ENCODE measurements at regions not wholly inside any gene's neighbourhood (a gene's known extent, or its start where the extent isn't known, plus 50 kb on each side); places are given as distances from the start of the nearest gene placed in this dataset.

- DNase-seq, result no peak
Observed at GRCh38 chr16:85333744-85334640, 221.7 kb upstream of the CIBAR2 start.

- DNase-seq, result peak; percentile 27
Observed at GRCh38 chr16:85334718-85335583, 222.7 kb upstream of the CIBAR2 start.

GRCh38 chr16:85335584-85336491, 223.6 kb upstream of the CIBAR2 start:
- DNase-seq, result no peak

GRCh38 chr16:85337910-85338637, 225.8 kb upstream of the CIBAR2 start:
- no peak for DNase-seq

- no peak for DNase-seq
Observed at GRCh38 chr16:85338638-85338982, 226.3 kb upstream of the CIBAR2 start.

- no peak for DNase-seq
Observed at GRCh38 chr16:85338989-85339685, 226.9 kb upstream of the CIBAR2 start.

- DNase-seq, result no peak
Observed at GRCh38 chr16:85341972-85342695, 229.9 kb upstream of the CIBAR2 start.

GRCh38 chr16:85344502-85345128, 232.3 kb upstream of the CIBAR2 start:
- DNase-seq, result no peak

GRCh38 chr16:85345129-85345639, 232.9 kb upstream of the CIBAR2 start:
- DNase-seq, result no peak

GRCh38 chr16:85346404-85347212, 234.3 kb upstream of the CIBAR2 start:
- DNase-seq, result no peak

- no peak for DNase-seq
Observed at GRCh38 chr16:85347213-85347591, 234.9 kb upstream of the CIBAR2 start.

GRCh38 chr16:85348065-85348840, 236.0 kb upstream of the CIBAR2 start:
- DNase-seq, result no peak

GRCh38 chr16:85348911-85349334, 236.7 kb upstream of the CIBAR2 start:
- no peak for DNase-seq

GRCh38 chr16:85349365-85350145, 237.3 kb upstream of the CIBAR2 start:
- DNase-seq, result no peak

GRCh38 chr16:85350146-85350728, 238.0 kb upstream of the CIBAR2 start:
- DNase-seq, result no peak

- peak; percentile 96 for DNase-seq
Observed at GRCh38 chr16:85350973-85351372, 238.7 kb upstream of the CIBAR2 start.

- DNase-seq, result no peak
Observed at GRCh38 chr16:85353013-85353412, 240.7 kb upstream of the CIBAR2 start.
